GM21367 (cell line): ENCODE measurements at regions not wholly inside any gene's neighbourhood (a gene's known extent, or its start where the extent isn't known, plus 50 kb on each side); places are given as distances from the start of the nearest gene placed in this dataset.

Experiments
- ATAC-seq: cut with Tn5 transposase; IDR thresholded peaks from one replicate; pipeline ENCODE4 v1.9.1; 2021; ENCODE audit not compliant: unreplicated experiment

DNA sequence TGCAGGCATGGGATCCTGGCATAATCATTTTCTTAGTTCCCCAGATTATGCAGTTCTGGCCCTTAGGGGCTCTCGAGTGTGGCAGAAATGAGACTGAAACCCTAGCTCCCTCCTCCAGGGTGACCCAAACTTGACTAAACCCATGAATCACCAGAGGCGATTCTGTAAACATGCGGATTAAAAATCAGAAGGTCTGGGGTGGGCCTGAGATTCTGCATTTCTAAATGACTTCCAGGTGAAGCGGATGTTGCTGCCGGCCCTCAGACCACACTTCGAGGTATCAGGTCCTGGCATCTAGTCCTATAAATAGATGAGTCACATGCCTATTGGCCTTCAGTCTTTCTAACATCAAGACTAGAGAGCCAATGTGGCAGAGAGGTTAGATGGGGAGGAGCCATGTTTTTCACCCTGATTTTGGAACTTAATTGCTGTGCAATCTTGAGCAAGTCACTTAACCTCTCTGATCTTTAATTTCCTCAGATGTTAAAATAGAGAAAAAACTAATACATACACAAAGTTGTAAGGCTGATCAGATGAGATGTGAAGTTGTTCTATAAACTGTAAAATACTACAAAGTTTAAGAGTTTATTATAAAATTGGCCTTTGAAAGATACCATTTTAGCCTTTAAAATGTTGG is 431.2 kb downstream of the FOXO1 start:
- ATAC-seq = no peak

DNA sequence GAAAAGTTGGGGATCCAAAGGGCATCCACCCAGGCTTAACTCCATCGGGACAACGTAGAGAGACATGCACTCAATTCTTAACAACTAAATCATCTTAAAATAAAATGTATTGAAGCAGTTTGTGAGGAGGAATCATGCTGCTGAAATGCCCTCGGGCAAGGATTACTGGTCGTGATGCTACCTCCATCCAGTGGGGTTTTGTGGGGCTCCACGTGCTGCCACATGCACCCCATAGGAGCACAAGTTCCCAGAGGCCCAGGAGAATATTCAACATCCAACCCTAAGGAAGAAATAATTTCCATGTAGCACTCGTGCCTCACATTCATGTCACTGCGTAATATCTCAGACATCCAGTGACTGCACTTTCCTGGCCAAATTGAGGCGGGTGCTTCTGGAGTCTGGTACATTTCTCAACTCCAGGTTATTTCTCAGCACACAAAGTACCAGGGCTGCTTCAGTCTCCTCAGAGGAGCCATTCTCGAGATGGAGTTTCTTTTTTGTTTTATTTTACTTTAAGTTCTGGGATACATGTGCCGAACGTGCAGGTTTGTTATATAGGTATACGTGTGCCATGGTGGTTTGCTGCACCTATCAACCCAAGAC is 429.8 kb downstream of the FOXO1 start:
- no peak for ATAC-seq

DNA sequence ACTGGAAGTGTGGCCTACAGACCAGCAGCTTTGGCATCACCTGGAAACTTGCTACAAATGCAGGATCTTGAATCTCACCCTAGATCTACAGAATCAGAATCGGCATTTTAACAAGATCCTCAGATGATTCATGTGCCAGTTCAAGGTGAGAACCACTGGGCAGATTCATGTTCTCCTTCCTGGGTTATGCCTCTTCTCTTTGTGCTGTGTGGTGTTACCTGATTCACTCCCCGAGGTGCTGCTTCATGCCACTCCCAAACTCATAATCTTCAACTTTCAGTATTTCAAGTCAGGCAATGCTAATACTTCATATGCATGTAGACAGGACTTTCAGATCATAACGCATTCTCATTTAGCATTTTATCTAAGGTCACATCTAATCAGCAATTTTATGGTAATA is 427.7 kb downstream of the FOXO1 start:
- ATAC-seq = no peak

DNA sequence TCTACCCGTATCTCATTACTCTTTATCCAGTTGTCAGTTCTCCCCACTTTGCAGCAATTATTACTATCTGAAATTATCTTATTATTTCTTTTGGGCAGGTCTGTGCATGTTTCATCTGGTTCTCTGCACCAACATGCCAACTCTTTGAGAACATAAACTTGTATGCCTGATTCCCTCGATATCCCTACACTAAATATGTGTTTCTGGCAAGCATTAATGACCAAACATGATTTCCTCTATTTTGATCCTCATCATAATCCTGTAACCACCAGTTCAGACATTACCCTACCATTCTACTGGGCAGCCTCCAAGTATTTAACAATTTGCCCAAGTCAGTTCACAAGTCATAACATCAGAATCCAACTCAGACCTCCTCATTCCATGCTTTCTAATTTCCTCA is 426.1 kb downstream of the FOXO1 start:
- no peak for ATAC-seq

DNA sequence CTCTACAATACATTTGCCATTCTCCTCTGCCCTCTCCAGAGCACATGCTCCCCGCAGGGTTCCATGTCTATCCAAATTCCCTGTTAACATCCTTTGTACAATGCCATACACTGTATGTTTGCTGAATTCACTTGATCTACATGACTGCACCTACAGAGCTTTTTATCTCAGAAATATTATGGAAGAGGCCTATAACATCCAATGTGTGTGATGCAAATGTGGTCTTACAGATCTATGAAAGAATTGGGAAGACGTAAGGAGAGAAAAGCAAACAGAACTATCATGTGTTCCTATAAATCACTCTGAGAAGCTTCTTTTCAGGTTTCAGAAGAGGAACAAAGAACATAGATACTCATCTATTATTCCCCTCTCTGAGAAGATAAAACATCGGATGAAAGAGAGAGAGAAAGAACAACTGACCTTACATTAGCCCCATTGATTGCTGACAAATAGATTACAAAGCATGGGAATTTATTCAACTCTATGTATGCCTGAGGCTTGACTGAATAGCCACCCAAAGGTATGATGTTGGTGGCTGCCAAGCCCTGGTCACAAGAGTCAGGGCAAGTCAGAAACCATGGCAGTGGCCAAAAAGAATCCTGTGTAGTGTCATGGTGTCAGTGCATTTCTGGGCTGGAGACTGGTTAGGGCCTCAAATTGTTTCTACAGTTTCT is 425.2 kb downstream of the FOXO1 start:
- no peak for ATAC-seq

DNA sequence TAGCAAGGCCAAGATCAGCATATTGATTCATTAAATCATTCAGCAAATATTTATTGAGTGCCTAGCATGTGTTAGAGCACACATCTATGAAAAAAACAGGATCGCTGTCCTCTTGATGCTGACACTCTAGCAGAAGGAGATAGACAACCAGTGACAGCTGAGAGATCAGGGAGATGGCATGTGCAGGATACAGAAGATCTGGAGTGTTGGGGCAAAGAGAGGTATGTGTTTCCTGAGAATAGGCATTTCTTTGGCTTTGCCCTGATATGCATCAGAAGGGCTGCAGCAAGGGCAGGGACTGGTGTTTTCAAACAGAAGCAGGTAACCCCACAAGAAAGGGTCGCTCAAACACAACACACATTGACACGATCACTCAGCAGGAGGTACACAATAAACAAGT is 423.4 kb downstream of the FOXO1 start:
- ATAC-seq = no peak

DNA sequence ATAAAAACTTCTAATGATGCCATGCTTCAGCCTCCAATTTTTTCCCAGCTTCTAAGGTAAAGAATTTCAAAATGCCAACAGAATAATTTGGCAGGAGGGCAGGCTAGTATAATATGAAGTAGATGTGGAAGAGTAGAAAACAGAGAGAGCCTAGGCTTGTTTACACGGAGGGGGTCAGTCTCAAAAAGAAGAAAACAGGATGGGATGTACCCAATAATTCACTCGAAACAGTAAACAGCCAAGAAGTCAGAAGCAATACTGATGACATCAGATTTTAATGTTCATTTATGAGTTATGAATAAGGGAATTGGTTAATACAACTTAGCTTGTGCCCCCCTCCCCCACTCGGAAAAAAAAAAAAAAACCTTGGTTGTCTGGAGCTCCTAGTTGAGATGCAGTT is 422.5 kb downstream of the FOXO1 start:
- ATAC-seq = no peak

DNA sequence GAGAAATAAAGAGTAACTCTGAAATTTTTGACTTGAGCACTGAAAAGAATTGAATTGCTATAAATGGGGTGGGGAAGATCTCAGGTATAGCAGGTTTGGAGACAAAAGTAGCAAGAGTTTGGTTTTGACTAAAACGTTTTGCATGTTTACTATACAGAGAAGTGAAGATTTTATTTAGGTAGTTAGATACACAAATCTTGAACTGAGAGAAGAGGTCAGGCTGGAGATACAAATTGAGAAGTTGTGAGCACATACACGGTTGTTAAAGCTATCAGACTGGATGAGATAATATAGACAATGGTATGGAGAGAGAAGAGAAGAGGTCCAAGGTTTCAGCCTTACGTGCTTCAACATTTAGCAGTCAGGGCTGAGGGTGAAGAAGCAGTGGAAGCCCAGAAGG is 420.9 kb downstream of the FOXO1 start:
- no peak for ATAC-seq

DNA sequence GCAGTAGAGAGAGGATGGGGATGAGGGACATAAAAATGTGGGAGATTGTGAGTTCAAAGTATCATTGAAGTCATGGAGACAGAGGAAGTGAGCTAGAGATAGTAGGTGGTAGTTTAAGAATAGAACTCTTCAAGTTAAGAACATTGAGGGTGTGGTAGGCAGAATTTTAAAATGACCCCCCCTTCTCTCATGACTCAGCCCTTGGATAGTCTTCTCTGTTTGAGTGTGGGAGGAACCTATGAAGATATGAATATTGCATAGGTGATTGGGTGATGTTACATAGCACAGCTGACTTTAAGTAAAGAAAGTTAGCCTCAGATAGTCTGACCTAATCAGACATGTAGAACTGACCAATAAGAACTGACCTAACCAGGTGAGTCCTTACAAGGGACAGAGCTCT is 418.6 kb downstream of the FOXO1 start:
- ATAC-seq = no peak

DNA sequence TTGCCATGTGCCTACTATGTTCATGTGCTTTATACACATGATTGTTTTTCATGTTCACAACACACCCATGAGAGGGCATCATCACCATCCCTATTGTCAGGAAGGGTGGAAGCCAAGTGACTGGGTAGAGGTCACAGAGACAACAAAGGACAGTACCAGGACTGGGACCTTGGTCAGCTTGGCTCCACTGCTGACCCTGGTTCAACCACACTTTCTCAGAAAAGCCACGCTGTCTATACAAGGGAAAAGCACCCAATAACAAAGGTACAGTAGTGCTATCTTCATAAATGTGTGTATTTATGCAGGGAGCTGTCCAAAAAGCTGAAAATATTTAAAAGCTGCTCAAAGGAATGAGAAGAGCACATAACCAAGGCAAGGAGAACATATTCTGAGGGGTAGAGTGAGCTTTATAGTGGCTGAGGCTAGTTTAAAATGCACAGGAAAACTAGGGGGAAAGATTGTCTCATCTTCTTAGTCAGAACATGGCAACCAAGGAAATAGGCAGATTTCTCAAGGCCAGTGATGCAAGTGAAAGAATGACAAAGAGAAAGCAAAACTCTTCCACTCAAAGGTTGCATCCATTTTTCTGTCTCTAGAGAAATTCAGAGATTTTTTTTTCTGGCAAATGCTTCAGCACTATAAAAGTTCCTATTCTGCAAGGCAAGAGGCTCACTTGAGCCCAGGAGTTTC is 415.0 kb downstream of the FOXO1 start:
- no peak for ATAC-seq

DNA sequence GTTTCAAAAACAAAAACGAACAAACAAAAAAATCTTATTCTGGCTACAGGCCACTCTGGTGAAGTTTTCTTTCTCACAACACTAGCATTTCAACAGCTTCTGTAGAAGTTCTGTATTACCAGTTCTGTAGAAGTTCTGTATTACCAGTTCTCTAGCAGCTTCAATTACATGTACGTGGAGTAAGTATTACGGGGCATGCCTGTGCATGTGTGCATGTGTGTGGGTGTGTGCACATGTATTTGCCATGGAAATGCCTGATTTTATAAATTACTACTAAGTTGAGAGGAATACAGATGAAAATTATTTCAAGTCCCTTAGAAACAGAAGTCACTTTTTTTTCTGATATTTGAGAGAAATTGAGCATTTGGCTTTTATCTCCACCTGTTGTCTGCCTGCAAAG is 414.2 kb downstream of the FOXO1 start:
- no peak for ATAC-seq

DNA sequence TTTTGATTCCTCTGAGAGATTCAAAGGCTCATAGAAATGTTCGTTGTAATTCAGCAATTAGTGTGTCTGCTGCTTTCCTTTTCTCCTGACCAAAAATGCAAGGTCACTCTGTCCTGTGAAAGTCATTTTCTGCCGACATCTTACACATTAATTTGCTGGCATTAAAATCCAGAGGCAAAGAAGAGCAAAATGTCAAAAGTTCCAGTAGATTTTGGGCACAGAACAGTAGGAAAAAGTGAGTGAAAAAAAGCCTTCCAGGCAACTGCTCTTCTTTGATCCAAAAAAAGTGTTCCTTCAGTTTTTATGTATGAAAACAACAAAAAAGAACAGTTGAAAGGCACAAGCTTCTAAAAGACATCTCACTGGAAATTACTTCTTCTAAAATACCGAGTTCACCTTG is 413.8 kb downstream of the FOXO1 start:
- no peak for ATAC-seq

DNA sequence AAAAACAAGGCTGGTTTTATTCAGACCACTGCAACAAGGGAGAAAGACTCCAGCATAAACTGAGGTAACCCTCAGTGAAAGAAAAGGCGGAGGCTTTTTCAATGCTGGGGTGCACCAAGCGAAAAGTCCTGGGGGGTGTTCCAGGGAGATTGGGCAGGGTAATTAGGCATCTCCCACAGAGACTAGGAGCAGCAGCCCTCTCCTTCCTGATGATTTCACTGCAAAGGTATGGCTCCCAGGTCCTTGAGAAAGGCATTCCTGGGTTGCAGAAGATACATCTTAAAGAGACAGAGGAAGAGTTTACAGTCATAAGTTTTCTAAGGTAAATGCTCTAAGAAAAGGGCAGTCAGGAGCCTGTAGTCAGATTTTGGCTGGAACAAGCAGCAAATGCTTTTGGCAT is 412.0 kb downstream of the FOXO1 start:
- ATAC-seq = no peak

DNA sequence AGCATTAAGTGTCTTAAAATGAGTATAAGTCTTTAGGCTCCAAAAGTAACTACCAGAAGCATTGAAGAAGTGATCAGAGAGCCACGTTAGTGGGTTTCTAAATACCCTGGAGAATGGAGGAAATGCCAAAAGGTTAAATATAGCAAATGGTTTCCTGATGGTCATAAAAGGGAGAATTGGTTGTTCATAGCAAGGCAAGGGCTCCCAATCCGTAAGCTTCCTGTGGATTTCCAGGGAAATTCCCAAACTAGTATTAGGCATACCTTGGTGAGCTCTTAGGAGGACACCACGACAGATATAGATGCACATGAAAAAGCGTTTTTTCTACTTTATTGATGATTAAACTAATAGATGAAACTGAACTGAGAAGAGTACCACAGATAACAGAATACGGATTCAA is 410.9 kb downstream of the FOXO1 start:
- no peak for ATAC-seq

DNA sequence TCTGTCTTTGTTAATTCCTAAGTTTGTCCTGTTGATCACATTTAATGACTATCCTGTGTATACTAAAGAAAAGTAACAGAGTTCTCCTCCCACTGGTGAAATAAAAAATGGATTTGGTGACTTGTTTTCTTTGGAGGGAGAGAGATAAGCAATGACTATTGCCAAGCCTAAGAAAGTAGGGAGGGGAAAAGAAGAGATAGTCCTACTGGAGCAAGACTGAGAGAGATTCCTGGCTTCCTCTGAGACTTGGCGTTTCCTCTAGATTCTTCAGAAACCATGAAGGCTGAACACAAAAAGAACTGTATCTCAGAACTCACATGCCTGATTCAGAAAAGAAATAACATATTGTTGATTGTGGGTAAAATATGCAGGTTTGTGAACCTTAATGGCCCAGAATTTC is 406.5 kb downstream of the FOXO1 start:
- ATAC-seq = no peak

DNA sequence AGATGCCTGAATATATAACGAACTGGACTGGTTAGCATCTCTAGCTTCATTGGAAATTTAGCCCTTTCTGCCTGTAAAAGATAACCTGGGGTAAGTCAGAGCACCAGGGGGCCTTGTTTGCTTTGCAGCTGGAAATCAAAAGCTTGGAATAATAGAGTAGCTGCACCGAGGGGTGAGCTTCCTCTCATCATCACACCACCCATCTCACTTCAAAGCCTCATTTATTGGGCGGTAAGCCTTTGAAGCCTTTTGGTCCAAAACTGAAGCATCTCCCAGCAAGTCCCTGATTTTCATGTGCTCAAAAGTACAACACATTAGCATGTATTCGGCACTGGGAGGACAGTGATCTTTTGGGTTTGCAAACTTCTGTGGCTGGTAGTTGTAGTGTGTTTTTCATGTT is 405.1 kb downstream of the FOXO1 start:
- no peak for ATAC-seq

DNA sequence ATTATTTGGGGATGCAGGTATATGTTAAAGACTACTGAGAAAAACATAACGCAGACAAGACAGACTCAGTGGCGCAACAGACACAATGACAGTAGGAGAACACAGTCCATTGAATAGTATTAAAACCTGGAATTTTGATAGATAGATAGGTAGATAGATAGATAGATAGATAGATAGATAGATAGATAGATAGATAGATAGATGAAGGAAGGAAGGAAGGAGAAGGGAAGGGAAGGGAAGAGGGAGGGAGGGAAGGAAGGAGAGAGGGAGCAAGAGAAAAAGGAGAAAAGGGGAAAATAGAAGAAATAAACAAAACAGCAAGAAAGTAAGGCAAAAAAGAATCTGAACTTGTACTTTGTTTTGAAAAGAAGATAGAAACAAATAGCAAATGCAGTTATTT is 404.5 kb downstream of the FOXO1 start:
- ATAC-seq = no peak

DNA sequence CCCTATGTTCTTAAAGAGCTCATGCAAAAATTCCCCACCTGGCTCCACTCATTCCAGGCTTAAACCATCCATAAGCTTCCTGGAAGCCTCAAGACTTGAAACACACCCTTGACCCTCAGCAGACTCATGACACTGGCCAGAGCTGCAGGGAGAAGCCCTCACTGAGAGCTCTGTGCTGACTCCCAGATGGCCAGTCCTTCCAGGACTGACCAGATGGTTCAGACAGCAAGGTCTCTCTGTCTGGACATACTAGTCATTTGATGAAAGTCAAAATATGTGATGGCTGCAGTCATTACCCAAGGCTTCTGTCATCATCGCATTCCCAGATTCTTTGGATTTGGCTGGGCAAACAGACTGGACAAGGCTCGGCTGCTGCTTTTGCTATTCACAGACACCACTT is 397.4 kb downstream of the FOXO1 start:
- no peak for ATAC-seq

DNA sequence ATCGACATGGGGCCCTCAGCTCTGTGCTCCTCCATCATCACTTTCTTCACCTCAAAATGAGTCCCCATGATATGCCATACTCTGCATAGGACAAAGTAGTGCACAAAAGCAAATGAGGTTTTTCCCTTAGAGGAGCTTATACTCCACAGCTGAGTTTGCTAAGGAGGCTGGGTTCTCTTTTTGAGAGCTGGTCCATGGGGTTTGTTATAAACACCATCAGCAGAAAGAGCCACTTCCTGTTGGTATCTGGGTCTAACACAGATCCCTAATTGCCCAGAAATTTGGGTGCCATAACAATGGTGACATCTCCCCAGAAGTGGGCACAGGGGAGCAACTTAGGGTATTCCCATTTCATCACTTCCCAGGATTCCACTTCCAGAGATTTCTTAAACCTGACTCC is 395.7 kb downstream of the FOXO1 start:
- no peak for ATAC-seq

DNA sequence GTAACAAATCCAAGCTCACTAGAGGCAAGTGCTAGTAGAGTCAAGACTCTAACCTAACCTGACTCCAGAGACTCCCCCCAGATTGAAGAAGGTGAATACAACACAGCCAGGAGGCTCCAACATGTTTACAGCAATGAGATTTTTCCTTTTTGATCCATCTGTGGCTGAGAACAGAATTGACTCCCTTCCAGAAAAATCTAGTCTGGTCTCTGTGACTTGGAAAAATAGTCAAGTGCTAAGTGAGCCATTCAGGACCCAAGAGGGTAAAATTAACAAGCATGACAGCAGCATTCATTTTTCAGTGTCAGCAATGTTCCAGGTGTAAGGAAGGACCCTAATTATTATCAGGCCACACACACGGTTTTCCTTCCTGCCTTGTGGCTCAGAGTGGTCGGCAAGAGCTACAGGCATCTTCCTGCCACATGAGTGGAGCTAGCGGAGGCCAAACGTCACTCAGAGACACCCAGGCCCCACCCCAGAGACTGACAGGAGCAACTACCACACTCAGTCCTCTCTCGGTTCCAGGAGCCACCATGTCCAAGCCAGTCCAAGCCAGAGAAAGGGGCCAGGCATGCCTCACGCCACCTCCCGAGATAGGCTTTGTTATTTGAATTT is 395.1 kb downstream of the FOXO1 start:
- ATAC-seq = no peak

DNA sequence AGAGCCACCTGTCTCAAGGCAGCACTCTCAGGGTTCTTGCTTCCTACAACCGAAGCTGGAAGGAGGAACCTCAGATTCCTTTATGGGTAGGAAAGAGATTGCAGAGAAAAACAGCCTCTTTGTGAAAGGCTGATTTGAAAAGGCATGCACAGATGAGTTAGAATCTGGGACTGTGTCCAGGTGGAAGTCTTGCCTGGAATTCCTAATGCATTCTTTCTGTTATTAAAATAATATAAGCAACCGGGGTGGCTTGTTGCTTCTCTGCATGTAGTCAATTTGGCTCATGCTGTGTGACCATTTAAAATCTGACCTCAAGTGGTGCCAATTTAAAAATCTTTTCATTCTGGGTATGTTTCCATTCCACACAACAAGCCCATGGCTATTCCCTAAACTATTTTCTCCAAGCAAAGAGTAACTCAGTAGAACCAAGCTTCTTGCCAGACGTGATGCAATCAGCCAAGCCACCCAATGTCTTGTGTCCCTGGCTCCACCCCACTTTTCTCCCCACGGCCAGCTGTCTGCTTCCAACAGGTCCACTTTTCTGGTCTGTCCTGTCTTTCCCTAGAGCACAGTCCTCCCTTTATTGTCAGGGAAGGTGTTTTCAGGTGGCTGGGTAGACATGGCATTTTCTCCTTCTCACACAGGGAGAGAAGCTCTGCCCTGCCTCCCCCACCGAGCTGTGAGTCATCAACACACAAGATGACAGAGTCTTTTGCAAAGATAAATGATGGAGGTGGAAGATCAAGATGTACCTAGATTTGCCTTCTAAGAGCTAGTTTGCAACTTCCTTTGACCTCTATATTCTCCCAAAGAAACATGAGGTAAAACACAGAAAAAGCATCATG is 394.3 kb downstream of the FOXO1 start:
- ATAC-seq = no peak
